ENCODE measurements at regions not wholly inside any gene's neighbourhood (a gene's known extent, or its start where the extent isn't known, plus 50 kb on each side); places are given as distances from the start of the nearest gene placed in this dataset.

DNA sequence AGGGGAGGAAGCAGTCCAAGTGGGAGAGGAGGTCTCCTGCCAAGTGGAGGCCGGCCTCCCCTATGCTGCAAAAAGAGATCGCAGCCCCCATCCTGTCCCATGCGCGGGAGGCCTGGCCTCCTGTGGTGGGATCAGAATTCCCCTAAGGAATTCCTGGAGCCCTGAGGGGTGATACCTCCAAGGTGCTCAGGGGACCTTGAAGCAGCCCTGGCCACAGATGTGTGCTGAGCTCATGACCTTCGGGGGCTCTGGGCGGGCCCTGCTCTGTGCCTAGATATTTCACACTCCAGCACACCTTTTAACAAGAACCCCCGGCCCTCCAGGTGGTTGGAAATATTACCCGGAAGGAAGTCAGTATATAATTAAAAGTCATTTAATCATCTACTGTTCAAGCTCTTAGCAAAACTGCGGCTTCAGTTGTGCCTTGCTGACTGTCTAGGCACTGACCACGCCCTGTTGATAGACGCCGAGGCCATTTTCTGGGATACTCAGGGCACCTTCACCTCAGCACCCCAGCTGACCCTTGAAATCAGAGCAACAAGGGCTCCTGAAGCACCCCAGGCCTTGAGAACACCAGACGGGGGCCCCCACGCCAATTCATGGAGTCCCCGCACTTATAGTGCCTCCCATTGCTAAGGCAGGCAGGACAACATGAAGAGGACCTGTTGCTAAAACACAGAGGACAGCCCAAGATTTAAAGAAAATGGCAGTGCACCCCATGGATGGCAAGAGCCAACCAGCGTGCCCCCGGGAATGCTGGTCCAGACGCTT, 119.1 kb downstream of the NDUFA10 start:
- DNase-seq (ENCODE audit: low spot score), result no peak

DNA sequence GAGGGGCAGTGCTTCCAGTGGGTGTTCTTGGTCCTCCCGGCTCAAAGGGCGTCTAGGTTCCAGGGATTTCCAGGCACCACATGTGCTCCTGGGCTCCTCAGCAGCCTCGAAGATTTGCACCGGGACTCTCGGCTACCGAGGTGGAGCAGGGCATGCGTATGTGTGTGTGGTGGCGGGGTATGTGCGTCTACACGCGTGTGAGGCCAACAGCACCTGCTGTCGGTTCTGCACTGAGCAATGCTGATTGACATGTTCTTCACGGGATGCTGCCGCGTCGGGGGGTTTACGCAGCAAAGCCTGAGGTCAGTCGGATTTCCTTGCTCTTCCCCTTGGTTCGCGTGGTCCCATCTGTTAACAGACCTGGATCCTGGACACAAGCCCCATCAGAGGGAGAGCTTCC, 119.8 kb downstream of the NDUFA10 start:
- DNase-seq (ENCODE audit: low spot score), result no peak

- DNase-seq (ENCODE audit: low spot score), result no peak
Measured at GRCh38 chr2:239904496-239904895, 120.6 kb downstream of the NDUFA10 start.

DNA sequence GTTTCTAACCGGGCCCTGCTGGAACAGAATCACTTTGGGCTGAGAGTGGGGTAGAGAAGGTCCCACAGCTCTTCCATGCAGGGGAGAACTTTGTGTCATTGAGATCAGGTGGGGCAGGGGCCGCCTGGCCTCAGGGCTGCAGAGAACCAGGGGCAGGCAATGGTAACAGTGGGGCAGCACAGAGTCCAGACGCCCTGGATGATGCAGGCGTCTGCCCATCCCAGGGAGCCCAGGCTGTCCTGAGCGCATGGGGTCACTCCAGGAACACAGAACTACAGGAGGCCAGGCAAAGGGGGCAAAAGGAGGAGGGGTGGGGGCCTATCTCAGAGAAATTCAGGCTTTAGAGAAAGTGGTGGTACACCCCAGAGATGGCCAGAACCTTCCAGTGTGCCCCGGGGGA, 121.3 kb downstream of the NDUFA10 start:
- no peak for DNase-seq (ENCODE audit: low spot score)

DNA sequence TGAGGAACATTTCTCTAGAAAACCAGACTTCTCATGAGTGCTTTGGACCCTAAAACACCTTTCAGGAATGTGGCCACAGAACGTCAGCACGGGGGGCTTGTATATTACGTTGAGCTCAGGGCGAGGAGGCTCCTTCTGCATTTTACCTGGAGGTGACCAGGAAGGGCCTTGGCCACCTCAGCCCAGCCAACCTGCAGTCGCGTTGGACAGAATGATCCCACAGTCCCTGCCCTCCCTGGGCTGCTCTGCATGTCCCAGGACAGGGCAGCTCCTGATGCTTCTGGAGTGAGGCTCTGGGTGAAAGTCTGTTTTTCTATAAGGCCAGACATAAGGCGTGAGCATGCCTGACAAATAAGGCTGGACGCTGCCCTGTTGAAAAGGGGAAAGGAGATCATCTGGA, 121.9 kb downstream of the NDUFA10 start:
- DNase-seq (ENCODE audit: low spot score), result no peak

- DNase-seq (ENCODE audit: low spot score), result no peak
Measured at GRCh38 chr2:239902749-239903201, 122.4 kb downstream of the NDUFA10 start.

- no peak for DNase-seq (ENCODE audit: low spot score)
Measured at GRCh38 chr2:239898292-239898925, 126.7 kb downstream of the NDUFA10 start.

GRCh38 chr2:239897596-239898235, 127.4 kb downstream of the NDUFA10 start:
- no peak for DNase-seq (ENCODE audit: low spot score)

GRCh38 chr2:239896075-239896474, 129.1 kb downstream of the NDUFA10 start:
- no peak for DNase-seq (ENCODE audit: low spot score)

DNA sequence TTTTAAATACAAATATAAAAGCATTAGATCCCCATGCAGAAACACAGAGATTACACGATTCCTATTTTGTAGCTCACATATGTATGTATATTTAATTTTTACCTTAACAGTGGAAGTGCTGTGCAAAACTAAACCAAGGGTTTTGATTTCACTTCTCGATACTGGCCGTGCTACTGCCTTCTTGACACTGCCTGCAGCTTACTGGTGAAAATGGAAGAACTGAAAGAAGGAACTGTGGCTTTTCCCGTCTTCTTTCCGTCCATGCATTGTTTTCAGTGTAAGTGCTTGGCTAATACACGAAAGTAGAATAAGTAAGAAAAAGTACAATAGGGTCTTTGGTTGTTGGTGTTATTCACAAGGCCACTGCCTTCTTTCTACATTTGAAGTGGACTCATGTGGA, 129.5 kb downstream of the NDUFA10 start:
- peak; percentile 56 for DNase-seq (ENCODE audit: low spot score)

- no peak for DNase-seq (ENCODE audit: low spot score)
Measured at GRCh38 chr2:239895116-239895515, 130.0 kb downstream of the NDUFA10 start.

DNA sequence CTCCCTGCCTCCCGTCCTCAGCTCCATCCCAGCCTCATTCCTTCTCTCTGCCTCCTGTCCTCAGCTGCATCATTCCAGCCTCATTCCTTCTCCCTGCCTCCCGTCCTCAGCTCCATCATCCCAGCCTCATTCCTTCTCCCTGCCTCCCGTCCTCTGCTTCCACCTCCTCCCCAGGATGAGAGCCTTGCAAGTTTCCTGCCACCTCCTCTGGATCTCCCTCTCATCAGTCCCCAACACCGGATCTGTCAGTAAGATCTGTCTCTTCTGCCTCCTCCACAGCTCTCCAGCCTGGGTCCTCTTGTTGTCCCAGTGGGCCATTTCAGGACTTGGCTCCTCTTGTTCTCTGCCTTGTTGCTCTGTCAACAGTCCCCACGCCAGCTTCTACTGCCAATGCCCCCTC, 130.9 kb downstream of the NDUFA10 start:
- DNase-seq (ENCODE audit: low spot score), result no peak

- DNase-seq (ENCODE audit: low spot score), result no peak
Measured at GRCh38 chr2:239893236-239893515, 132.0 kb downstream of the NDUFA10 start.

GRCh38 chr2:239892441-239893235, 132.5 kb downstream of the NDUFA10 start:
- DNase-seq (ENCODE audit: low spot score), result no peak

- no peak for DNase-seq (ENCODE audit: low spot score)
Measured at GRCh38 chr2:239891698-239892097, 133.4 kb downstream of the NDUFA10 start.

DNA sequence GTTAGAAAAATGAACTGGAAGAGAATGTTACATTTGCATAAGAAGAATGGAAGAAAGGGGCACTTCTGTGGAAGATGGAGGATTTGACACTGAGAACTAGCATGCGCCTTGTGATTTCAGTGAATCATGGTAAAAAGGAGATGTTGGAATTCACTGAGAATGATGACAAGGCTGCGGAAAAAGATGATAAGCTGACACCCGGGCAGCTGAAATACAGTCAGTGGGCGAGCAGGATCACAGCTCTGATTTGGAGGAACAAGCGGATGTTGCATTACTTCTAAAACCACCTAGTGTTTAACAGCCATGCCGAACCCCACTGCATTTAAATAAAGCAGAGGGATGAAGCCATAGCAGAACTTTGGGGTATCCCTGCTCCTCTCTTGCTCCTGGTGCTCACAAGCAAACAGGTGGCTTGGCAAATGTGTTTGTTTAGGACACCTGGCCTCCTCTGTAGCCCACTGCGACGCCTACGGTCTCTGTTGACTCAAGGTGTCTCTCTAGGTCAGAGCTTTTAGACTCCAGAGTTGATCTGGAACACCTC, 134.9 kb downstream of the NDUFA10 start:
- no peak for DNase-seq (ENCODE audit: low spot score)

DNA sequence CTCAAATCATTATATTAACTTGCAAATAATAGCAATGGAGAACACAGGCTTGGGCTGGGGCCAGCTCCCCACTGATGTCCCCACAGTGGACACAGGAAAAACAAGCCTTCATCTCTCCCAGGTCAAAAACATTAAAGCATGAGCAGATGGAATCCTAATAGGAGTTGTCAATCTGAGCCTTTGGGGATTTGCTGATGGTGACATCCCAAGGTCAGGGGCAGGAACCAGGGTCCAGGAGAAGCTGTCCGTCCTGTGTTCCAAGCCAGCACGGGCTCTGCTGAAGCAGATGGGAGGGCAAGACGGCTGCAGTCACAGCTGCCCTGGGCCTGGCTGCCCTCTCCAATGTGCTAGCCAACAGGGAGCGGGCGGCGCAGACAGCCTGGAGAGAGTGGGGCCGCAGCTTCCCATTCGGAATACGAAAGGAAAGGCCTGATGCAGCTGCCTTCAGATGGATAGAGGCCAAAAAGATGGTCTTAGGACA, 135.5 kb downstream of the NDUFA10 start:
- DNase-seq (ENCODE audit: low spot score), result peak; percentile 32

- no peak for DNase-seq (ENCODE audit: low spot score)
Measured at GRCh38 chr2:239887604-239888003, 137.5 kb downstream of the NDUFA10 start.

DNA sequence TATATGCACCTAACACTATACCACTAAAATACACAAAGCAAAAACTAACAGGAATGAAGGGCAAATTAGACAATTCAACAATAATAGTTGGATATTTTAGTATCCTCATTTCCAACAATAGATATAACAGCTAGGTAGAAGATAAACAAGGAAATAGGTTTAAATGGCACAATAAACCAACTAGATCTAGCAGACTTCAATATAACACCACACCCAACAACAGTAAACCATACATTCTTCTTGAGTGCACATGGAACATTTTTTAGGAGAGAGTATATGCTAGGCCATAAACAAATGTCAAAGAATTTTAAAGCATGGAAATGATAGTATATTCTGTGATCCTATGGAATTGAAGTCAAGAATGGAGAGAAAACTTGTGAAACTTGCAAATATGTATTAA, 138.4 kb downstream of the NDUFA10 start:
- DNase-seq (ENCODE audit: low spot score), result no peak

DNA sequence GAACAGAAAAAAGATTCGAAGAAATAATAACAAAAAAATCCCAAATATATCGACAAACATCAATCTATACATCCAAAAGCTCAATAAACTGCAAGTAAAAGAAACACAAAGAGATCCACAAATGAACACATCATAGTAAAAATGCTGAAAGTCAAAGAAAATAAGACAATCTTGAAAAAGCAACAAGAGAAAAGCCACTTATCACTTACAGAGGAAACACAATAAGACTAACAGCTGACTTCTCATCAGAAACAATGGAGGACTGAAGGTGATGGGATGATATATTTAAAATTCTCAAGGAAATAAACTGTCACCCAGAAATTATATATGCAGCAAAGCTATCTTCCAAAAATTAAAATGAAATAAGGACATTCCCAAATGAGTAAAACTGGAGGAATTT, 140.3 kb downstream of the NDUFA10 start:
- DNase-seq (ENCODE audit: low spot score), result no peak

DNA sequence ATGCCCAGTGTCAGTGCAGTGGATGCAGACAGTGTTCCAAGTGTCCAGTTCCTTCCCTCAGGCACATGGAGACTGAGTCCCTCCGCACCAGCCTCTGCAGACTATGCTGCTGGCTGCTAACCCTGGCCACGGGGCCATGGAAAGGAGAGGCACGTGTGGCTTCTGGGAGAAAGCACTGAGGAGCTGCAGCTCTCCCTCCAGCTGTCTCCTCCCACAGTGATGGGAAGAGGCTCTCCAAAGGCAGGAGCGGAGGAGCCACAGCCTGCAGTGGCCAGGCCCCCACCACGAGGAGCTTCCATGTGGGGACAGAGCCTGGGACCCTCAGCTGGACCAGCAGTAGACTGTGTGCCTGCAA, 141.1 kb downstream of the NDUFA10 start:
- no peak for DNase-seq (ENCODE audit: low spot score)

- DNase-seq (ENCODE audit: low spot score), result no peak
Measured at GRCh38 chr2:239883326-239884050, 141.7 kb downstream of the NDUFA10 start.
